Liver (tissue), 3 donors: ENCODE measurements at regions not wholly inside any gene's neighbourhood (a gene's known extent, or its start where the extent isn't known, plus 50 kb on each side); places are given as distances from the start of the nearest gene placed in this dataset.

Experiments
- ATF3 ChIP-seq: IDR thresholded peaks from 2 replicates; pipeline ENCODE4 v1.6.1; 2016; ENCODE audit warnings: antibody characterized with exemption
- CTCF ChIP-seq: fragments of 150-350 bp; IDR thresholded peaks from 2 replicates; pipeline ENCODE4 v1.5.1; 2017; ENCODE audit warnings: improper control_type of control experiment, low read depth, low read length; ENCODE audit not compliant: missing input control
- FOXA1 ChIP-seq: IDR thresholded peaks from 2 replicates; pipeline ENCODE4 v1.6.1; 2016; ENCODE audit warnings: antibody characterized with exemption
- NR2F2 ChIP-seq: IDR thresholded peaks from 2 replicates; pipeline ENCODE4 v1.6.1; 2016; ENCODE audit warnings: antibody characterized with exemption
- REST ChIP-seq: IDR thresholded peaks from 2 replicates; pipeline ENCODE4 v1.6.1; 2016; ENCODE audit warnings: antibody characterized with exemption, mild to moderate bottlenecking
- SP1 ChIP-seq: IDR thresholded peaks from 2 replicates; pipeline ENCODE4 v1.6.1; 2018; ENCODE audit warnings: antibody characterized with exemption, mild to moderate bottlenecking
- ZBTB33 ChIP-seq: IDR thresholded peaks from 2 replicates; pipeline ENCODE4 v1.6.1; 2016; ENCODE audit warnings: antibody characterized with exemption
- donor health status: healthy.
- donor health status: healthy.

GRCh38 chr6:97819710-97820109, 536.7 kb upstream of the MMS22L start:
- no peak for TF ChIP-seq CTCF
- TF ChIP-seq NR2F2, result no peak
- no peak for TF ChIP-seq REST
- no peak for TF ChIP-seq ATF3
- TF ChIP-seq FOXA1, result no peak
- no peak for TF ChIP-seq ZBTB33
- no peak for TF ChIP-seq SP1
